IMR-90 (cell line): ENCODE measurements at regions not wholly inside any gene's neighbourhood (a gene's known extent, or its start where the extent isn't known, plus 50 kb on each side); places are given as distances from the start of the nearest gene placed in this dataset.

Experiments used
- ATAC-seq: fragments of 200-7000 bp; cut with Tn5 transposase; 2 replicates; pipeline ENCODE4 v1.9.1; 2020; ENCODE audit warnings: low read depth, mild to moderate bottlenecking, moderate library complexity
- BruUV-seq: library from RNA; stranded (reverse); fragments of 400-500 nt; replicated peaks from 2 replicates; lab custom pipeline; 2021; lab: Mats Ljungman, UMichigan
- CTCF ChIA-PET: fragments of 300-600 bp; formaldehyde crosslinking; extraction: SDS; loops from one replicate; lab custom pipeline; 2021; ENCODE audit warnings: antibody characterized with exemption; lab: Yijun Ruan, JAX
- POLR2A ChIA-PET: fragments of 300-600 bp; sonication (Branson Sonifier 250); formaldehyde crosslinking; loops from one replicate; lab custom pipeline; 2022; ENCODE audit warnings: antibody characterized with exemption; ENCODE audit not compliant: unreplicated experiment; lab: Charles Lee
- DNase-seq: peaks from one replicate; pipeline ENCODE4 v3.0.0; 2013
- H2AFZ ChIP-seq: replicated peaks from 2 replicates; pipeline ENCODE3; 2013; ENCODE audit warnings: low read length, mild to moderate bottlenecking; ENCODE audit not compliant: poor library complexity
- H2AK5ac ChIP-seq: 2 replicates; pipeline ENCODE4 v1.6.1; 2013; ENCODE audit warnings: low read depth, low read length, inconsistent platforms
- H2AK9ac ChIP-seq: replicated peaks from 2 replicates; pipeline ENCODE3; 2013; ENCODE audit warnings: mild to moderate bottlenecking, low read depth, low read length, moderate library complexity; ENCODE audit not compliant: poor library complexity
- H2BK120ac ChIP-seq: 2 replicates; pipeline ENCODE4 v1.6.1; 2013; ENCODE audit warnings: low read depth, low read length, inconsistent platforms
- H2BK15ac ChIP-seq: 3 replicates; pipeline ENCODE4 v1.6.1; 2013; ENCODE audit warnings: low read depth, low read length, inconsistent platforms
- H2BK20ac ChIP-seq: 2 replicates; pipeline ENCODE4 v1.6.1; 2013; ENCODE audit warnings: low read depth, mild to moderate bottlenecking, inconsistent platforms, low read length, moderate library complexity
- H2BK5ac ChIP-seq: 2 replicates; pipeline ENCODE4 v1.6.1; 2013; ENCODE audit warnings: mild to moderate bottlenecking, low read depth, low read length, inconsistent platforms; ENCODE audit not compliant: poor library complexity, severe bottlenecking
- H3K14ac ChIP-seq: replicated peaks from 2 replicates; pipeline ENCODE4 v1.6.1; 2013; ENCODE audit warnings: low read depth, low read length, inconsistent platforms
- H3K18ac ChIP-seq: 2 replicates; pipeline ENCODE4 v1.6.1; 2013; ENCODE audit warnings: low read depth, low read length, control low read depth
- H3K23ac ChIP-seq: 2 replicates; pipeline ENCODE4 v1.6.1; 2013; ENCODE audit warnings: low read depth, low read length, inconsistent platforms
- H3K27ac ChIP-seq: 2 replicates; pipeline ENCODE4 v1.5.1; 2013; ENCODE audit warnings: mild to moderate bottlenecking, control low read depth, low read length; ENCODE audit not compliant: insufficient read depth
- H3K27me3 ChIP-seq: 2 replicates; pipeline ENCODE4 v1.6.1; 2013; ENCODE audit warnings: low read length; ENCODE audit not compliant: control insufficient read depth, insufficient read depth
- H3K36me3 ChIP-seq: 2 replicates; pipeline ENCODE4 v1.6.1; 2013; ENCODE audit warnings: low read length, mixed read lengths; ENCODE audit not compliant: control insufficient read depth, insufficient read depth
- H3K4ac ChIP-seq: 2 replicates; pipeline ENCODE4 v1.6.1; 2013; ENCODE audit warnings: low read depth, low read length, inconsistent platforms
- H3K4me1 ChIP-seq: 2 replicates; pipeline ENCODE4 v1.6.1; 2013; ENCODE audit warnings: low read length, mixed read lengths; ENCODE audit not compliant: control insufficient read depth, insufficient read depth
- H3K4me2 ChIP-seq: 2 replicates; pipeline ENCODE4 v1.6.1; 2013; ENCODE audit warnings: low read depth, mild to moderate bottlenecking, control low read depth, low read length, moderate library complexity
- H3K4me3 ChIP-seq: 2 replicates; pipeline ENCODE4 v1.5.1; 2013; ENCODE audit warnings: low read depth, mild to moderate bottlenecking, control low read depth, low read length, moderate library complexity; ENCODE audit not compliant: insufficient read depth
- H3K56ac ChIP-seq: 2 replicates; pipeline ENCODE4 v1.6.1; 2013; ENCODE audit warnings: low read length, inconsistent platforms; ENCODE audit not compliant: insufficient read depth; ENCODE audit errors: extremely low read depth
- H3K79me1 ChIP-seq, 2 experiments: 2 replicates each; pipeline ENCODE4 v1.6.1; 2013; ENCODE audit warnings: low read length in 2 of 2, inconsistent platforms in 1 of 2, low read depth in 1 of 2
- H3K9ac ChIP-seq: 2 replicates; pipeline ENCODE4 v1.6.1; 2013; ENCODE audit warnings: low read depth, low read length, control low read depth
- H3K9me1 ChIP-seq: 2 replicates; pipeline ENCODE4 v1.6.1; 2013; ENCODE audit warnings: low read length, inconsistent platforms; ENCODE audit not compliant: insufficient read depth
- H3K9me3 ChIP-seq: 2 replicates; pipeline ENCODE4 v1.6.1; 2013; ENCODE audit warnings: low read length; ENCODE audit not compliant: control insufficient read depth, insufficient read depth
- H4K20me1 ChIP-seq: 2 replicates; pipeline ENCODE4 v1.6.1; 2013; ENCODE audit warnings: low read length, inconsistent platforms; ENCODE audit not compliant: insufficient read depth
- H4K5ac ChIP-seq: 2 replicates; pipeline ENCODE4 v1.6.1; 2013; ENCODE audit warnings: mild to moderate bottlenecking, low read depth, low read length, control low read depth
- H4K8ac ChIP-seq, 2 experiments: 2 replicates each; pipeline ENCODE4 v1.6.1; 2013; ENCODE audit warnings: low read depth in 2 of 2, low read length in 2 of 2, control low read depth in 1 of 2, inconsistent platforms in 1 of 2
- H4K91ac ChIP-seq: 2 replicates; pipeline ENCODE4 v1.6.1; 2013; ENCODE audit warnings: low read depth, low read length, inconsistent platforms; ENCODE audit not compliant: insufficient read depth
- BHLHE40 ChIP-seq: fragments of 150-350 bp; IDR thresholded peaks from 2 replicates; pipeline ENCODE4 v1.6.1; 2016; ENCODE audit warnings: mild to moderate bottlenecking, low read depth, low read length
- CHD1 ChIP-seq: IDR thresholded peaks from 2 replicates; pipeline ENCODE4 v1.6.1; 2012; ENCODE audit warnings: low read depth, low read length, improper control_type of control experiment
- CTCF ChIP-seq: conservative IDR thresholded peaks from 2 replicates; pipeline ENCODE4 v1.5.1; 2012; ENCODE audit warnings: mild to moderate bottlenecking, low read depth, low read length, improper control_type of control experiment
- MAFK ChIP-seq: IDR thresholded peaks from 2 replicates; pipeline ENCODE4 v1.6.1; 2012; ENCODE audit warnings: low read depth, low read length, improper control_type of control experiment
- MAZ ChIP-seq: IDR thresholded peaks from 2 replicates; pipeline ENCODE4 v1.6.1; 2012; ENCODE audit warnings: low read depth, mild to moderate bottlenecking, low read length, improper control_type of control experiment, moderate library complexity, borderline replicate concordance
- MXI1 ChIP-seq: IDR thresholded peaks from 2 replicates; pipeline ENCODE4 v1.6.1; 2012; ENCODE audit warnings: low read depth, mild to moderate bottlenecking, low read length, moderate library complexity, borderline replicate concordance
- NFE2L2 ChIP-seq: fragments of 150-350 bp; IDR thresholded peaks from 2 replicates; pipeline ENCODE4 v1.6.1; 2016; ENCODE audit warnings: low read depth, mild to moderate bottlenecking, low read length
- POLR2A ChIP-seq: IDR thresholded peaks from 2 replicates; pipeline ENCODE4 v1.6.1; 2012; ENCODE audit warnings: mild to moderate bottlenecking, low read depth, low read length
- RAD21 ChIP-seq: IDR thresholded peaks from 2 replicates; pipeline ENCODE4 v1.6.1; 2012; ENCODE audit warnings: low read length, improper control_type of control experiment
- RCOR1 ChIP-seq: IDR thresholded peaks from 2 replicates; pipeline ENCODE4 v1.6.1; 2012; ENCODE audit warnings: mild to moderate bottlenecking, low read length, improper control_type of control experiment; ENCODE audit not compliant: insufficient replicate concordance
- RFX5 ChIP-seq: IDR thresholded peaks from 2 replicates; pipeline ENCODE4 v1.8.0; 2012; ENCODE audit warnings: low read depth, mild to moderate bottlenecking, low read length, moderate library complexity
- SMC3 ChIP-seq: fragments of 150-350 bp; IDR thresholded peaks from 2 replicates; pipeline ENCODE4 v1.6.1; 2016; ENCODE audit warnings: low read depth, mild to moderate bottlenecking, antibody characterized with exemption, low read length, moderate library complexity
- USF2 ChIP-seq: fragments of 150-350 bp; IDR thresholded peaks from 2 replicates; pipeline ENCODE4 v1.6.1; 2017; ENCODE audit warnings: mild to moderate bottlenecking, antibody characterized with exemption, low read length, low read depth
- WGBS, 2 experiments: methylation state at CpG; one replicate each; pipeline versions ENCODE4 v1.1.5 to v1.1.7; 2013; ENCODE audit warnings: missing lambda C conversion rate in 2 of 2; ENCODE audit not compliant: insufficient read length in 1 of 2; ENCODE audit errors: extremely low coverage in 2 of 2; 5-methylcytosine and 5-hydroxymethylcytosine counted together
- dilution Hi-C: fragments of 300-500 bp; cut with HindIII; formaldehyde crosslinking; loops from one replicate; pipeline ENCODE4 v1.14.3; 2018; ENCODE audit warnings: low sequenced_read_pairs; ENCODE audit not compliant: unreplicated experiment
- in situ Hi-C: fragments of 300-500 bp; cut with MboI; formaldehyde crosslinking; loops from 3 replicates; pipeline ENCODE4 v1.14.3; 2019; ENCODE audit warnings: low sequenced_read_pairs, inconsistent platforms, mixed read lengths
- intact Hi-C: fragments of 100-400 bp; cut with micrococcal nuclease; formaldehyde crosslinking; loops from 2 replicates; pipeline ENCODE4 v1.10.0; 2022

GRCh38 chr21:33969581-33969980 lies 54.0 kb upstream of the ATP5PO start:
- no peak overlapping the region for H3K4me3 ChIP-seq
- TF ChIP-seq BHLHE40 (no peak), MAFK (no peak), RFX5 (no peak), MXI1 (no peak), MAZ (no peak), RCOR1 (no peak), NFE2L2 (no peak), CHD1 (no peak), POLR2A (no peak), RAD21 (no peak), USF2 (no peak), SMC3 (no peak), CTCF (no peak)
- no peaks in the 10 kb centered on the region for H4K20me1 ChIP-seq
- H3K4me1 ChIP-seq, result peaks cover 16% of the 10 kb centered on the region; the same call in 1 of the 2 replicates
- no peak for DNase-seq
- H4K91ac ChIP-seq, result peak overlapping the region; percentile 55
- peaks cover 18% of the 10 kb centered on the region for H3K9me1 ChIP-seq
- H3K27ac ChIP-seq, result no peak overlapping the region
- H3K79me1 ChIP-seq, result no peaks in the 10 kb centered on the region; a peak in 1 of 4 replicates
- H3K9me3 ChIP-seq, result no peaks in the 10 kb centered on the region
- H3K4me2 ChIP-seq, result no peak overlapping the region
- H2BK20ac ChIP-seq, result peak overlapping the region; percentile 79
- peak overlapping the region; percentile 41 for H2AFZ ChIP-seq
- ATAC-seq, result no peak
- dilution Hi-C loops, result no loop called here
- intact Hi-C loops, result no loop called here
- peak overlapping the region; percentile 47 to 83; a peak in 3 of 4 replicates for H4K8ac ChIP-seq
- peak overlapping the region; percentile 89 for H2AK5ac ChIP-seq
- peak overlapping the region; percentile 83 for H3K14ac ChIP-seq
- H3K9ac ChIP-seq, result no peak overlapping the region
- H3K23ac ChIP-seq, result peak overlapping the region; percentile 75
- no TSS peak for BruUV-seq
- H2AK9ac ChIP-seq, result peak overlapping the region; percentile 30
- no peaks in the 10 kb centered on the region for H3K27me3 ChIP-seq
- H2BK120ac ChIP-seq, result peak overlapping the region; percentile 70
- no peaks in the 10 kb centered on the region for H3K36me3 ChIP-seq
- no peak overlapping the region for H3K56ac ChIP-seq
- peak overlapping the region; percentile 1 for H2BK5ac ChIP-seq
- 100% methylated on average over 1 of the region's 3 CpGs; no CpG with 5 or more reads in 1 of the 2 experiments for WGBS, 2 experiments
- POLR2A ChIA-PET, result no interaction called here
- H2BK15ac ChIP-seq, result peak overlapping the region; percentile 94; the same call in 2 of the 3 replicates
- CTCF ChIA-PET, result no interaction called here
- in situ Hi-C loops, result no loop called here
- H4K5ac ChIP-seq, result peak overlapping the region; percentile 70; the same call in 1 of the 2 replicates
- peak overlapping the region; percentile 64 for H3K4ac ChIP-seq
- peak overlapping the region; percentile 69; the same call in 1 of the 2 replicates for H3K18ac ChIP-seq
